HG02610 (cell line): ENCODE measurements at regions not wholly inside any gene's neighbourhood (a gene's known extent, or its start where the extent isn't known, plus 50 kb on each side); places are given as distances from the start of the nearest gene placed in this dataset.

Experiments used
- ATAC-seq: cut with Tn5 transposase; IDR thresholded peaks from one replicate; pipeline ENCODE4 v1.9.1; 2021; ENCODE audit warnings: mild to moderate bottlenecking, moderate library complexity; ENCODE audit not compliant: unreplicated experiment

DNA sequence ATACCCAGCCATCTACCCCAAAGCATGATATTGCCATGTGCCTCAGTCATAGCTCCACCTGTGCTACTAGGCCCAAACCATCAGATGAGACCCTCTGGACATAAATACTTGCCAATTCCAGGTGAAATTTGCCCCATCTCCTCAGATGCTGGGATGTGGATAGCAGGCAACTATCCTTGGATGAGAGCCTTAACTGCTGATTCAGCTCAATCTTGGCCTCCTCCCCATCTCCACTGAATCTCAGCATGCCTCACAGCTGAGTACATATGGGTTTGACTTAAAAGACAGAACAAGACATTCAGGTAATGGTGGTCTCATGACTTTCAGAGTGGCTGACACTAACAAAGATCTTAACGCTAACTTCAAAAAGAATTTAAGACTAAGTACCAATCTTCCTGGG, 50.8 kb upstream of the KLHL13 start:
- no peak for ATAC-seq

DNA sequence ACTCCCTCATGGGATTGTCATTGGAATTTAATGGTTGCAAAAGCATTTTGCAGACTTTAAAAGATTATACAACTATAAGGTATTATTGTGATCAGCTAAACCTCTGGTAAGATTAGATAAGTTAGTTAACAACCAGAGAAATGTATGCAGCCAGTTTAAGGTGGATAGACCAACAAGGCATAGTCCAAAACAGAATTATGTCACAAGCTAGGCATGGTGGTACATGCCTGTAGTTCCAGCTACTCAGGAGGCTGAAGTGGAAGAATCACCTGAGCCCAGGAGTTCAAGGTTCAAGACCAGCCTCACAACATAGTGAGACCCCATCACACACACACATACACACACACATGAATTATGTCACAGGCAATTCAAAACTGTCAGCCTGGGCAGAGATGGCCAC, 54.7 kb upstream of the KLHL13 start:
- ATAC-seq: no peak

DNA sequence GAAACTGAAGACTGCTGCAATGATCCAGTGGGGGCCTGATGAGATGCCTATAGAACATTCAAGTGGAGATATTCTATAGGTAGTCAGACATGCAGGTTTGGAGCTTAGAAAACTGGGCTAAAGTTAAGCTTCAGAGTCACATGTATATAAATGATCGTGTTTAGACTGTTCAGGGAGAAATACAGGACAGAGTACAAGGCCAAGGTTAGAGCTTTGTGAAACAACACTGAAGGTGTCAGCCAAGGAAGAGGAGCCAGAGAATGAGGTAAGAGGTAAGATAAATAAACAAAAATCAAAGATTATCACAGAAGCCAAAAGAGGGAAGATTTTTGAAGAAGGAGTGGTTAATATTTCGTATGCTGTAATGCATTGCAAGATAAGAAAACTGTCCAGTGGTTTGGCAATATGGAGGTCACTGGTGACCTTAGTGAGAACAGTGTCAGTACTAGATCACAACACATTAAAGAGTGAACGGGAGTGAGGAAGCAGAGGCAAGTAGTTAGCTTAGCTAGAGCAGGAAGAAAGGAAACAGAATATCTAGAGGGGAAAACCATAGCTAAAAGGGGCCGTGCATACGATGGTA, 58.0 kb upstream of the KLHL13 start:
- ATAC-seq: no peak

DNA sequence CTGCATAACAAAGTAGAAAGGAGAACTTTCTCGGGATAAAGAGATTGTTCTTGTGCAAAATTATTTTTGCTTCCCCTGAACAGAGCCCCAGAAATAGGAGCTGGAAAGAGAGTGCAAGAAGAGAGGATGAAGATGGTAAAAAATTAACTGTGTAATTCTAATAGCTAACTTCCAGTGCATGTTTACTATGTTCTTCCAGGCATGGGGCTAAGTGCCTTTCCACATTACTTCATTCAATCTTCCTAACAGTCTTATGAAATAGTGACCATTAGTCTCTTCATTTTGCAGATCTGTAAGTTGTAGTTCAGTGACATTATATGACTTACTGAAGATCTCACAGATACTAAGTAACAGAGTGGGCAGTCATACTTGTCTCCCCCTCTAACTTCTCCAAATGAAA, 61.1 kb upstream of the KLHL13 start:
- ATAC-seq: no peak

DNA sequence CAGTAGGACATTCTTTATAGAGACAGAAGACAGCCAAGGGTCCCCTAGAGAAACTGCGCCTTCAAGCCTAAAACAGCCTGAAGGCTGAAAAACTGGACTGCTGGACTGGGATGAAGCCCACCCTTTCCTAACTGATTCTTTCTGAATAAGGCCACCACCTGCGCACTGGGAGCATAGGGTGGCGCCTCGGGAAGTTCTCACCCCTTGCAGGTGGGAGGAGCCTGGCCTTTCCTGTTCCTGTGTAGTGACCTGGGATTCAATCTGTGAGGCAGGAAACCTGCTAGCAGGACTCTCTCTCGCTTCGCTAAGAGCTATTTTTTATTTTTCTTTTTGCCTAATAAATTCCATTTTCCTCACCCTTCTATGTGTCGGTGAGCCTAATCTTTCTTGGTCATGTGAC, 61.8 kb upstream of the KLHL13 start:
- no peak for ATAC-seq

DNA sequence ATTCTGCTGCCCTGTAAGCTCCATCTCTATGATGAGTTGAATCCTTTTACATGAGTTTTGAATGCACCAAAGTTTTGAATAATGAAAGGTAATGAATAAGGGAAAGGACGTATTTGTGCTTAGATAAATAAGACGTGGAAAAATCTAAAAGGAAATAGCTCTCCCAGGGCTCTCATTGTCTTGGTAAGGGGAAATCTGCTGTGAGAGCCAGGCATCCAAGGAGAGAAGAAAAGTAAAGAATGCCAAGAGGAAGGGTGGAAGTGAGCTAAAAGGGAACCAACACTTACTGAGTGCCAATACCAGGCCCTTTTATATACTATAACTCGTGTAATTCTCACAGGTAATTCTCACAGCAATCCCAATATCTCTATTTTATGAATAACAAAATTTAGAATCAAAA, 62.6 kb upstream of the KLHL13 start:
- ATAC-seq: no peak

DNA sequence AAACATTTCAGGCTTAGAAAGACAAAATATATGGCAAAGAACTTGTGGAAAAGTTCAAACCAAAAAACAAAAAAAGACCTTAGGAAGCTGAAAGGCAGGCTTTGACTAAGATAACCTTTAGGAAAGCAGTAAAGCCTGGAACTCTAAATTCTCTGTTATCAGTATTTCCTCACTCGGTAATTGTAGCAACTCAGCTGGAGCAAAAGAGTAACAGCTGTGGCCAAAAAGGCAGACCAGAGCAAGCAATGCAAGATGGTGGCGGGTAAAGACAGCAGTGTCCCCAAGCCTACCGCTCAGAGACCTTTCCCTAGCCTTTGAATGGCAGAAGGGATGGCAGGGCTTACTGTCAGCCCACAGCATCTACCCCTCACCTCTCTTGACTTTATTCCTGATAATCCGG, 63.1 kb upstream of the KLHL13 start:
- ATAC-seq: no peak

DNA sequence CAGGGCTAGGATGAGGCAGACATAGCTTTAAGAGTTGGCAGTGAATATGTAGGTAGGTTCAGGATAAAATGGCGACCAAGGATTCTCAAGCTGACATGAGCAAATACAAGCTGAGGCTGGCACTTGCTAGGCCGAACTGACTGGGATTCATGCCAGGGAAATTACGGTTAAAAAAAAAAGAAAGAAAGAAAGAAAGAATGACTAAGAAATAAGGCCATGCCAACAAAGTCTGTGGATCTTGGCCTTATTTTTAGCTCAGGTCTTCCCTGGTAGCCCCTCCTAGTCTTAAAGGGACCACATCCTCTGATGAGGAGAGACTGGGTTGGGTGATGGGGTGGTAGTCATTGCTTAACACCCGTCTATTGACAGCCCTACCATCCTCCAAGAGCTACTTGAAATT, 64.4 kb upstream of the KLHL13 start:
- ATAC-seq: no peak

DNA sequence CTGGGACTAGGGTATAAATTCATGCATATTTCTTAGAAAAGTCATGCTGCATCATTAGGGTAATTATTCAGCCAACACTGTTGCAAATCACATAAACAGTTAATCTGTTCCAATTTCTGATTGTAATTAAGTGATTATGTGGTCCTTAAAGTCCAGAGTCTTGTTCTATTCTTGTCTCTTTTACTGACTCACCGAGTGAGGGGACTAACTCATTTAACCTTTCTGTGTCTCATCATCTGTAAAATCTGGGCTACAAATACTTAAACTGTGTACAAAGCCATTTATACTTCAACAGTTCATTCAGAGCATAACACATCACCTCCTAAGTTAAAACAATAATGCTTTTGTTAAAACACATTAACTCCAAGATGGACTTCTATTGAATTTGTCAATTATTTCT, 65.4 kb upstream of the KLHL13 start:
- no peak for ATAC-seq

DNA sequence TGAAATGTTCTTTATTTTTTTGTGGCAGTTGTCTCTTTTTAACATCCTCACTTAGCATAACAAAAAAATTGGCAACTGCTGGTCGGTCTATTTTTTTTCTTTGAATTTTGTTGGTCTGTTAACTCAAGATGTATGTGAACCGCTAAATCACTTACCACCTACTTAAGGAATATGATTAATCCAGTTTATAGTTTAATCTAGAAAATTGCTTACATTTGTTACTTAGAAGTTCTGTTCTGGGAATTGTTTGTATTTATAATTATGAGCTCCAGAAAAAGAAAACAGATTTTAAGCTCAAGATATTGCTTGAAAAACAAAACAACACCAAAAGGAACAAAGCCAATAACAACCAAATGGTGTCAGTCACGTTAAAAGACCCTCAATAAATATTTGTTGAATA, 66.1 kb upstream of the KLHL13 start:
- no peak for ATAC-seq

DNA sequence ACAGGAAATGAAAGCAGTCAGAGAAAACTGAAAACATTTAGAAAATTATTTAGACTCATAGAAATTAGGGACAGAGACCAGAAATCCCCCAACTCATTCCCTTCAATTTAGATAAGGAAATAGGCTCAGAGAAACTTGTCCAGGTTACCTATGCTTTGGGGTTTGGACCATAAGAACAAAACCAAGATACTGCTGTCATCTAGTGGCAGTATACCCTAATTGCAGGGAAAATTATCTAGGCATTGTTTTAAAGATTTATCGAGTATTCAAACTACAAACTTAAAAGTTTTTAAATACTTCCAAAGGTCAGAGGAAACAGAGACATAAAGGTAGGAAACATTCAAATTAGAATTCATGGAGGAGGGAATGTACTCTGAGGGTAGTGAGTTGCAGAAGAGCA, 67.0 kb upstream of the KLHL13 start:
- ATAC-seq: no peak

DNA sequence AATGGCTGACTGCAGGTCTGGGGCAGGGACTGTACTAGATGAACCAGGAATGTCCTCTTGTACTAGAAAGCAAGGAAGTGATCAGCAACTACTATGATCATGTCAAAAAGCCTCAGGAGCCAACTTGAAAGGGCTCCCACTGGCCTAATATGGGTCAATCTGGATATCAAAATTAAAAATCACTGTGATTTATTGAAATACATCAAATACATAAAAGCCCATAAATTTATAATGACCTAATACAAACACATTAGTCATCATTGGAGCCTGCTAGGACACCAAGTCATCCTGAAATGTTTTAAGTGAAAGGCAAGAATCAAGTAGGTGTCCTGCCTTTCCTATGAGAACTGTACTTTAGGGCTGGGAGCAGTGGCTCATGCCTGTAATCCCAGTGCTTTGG, 70.5 kb upstream of the KLHL13 start:
- ATAC-seq: no peak

DNA sequence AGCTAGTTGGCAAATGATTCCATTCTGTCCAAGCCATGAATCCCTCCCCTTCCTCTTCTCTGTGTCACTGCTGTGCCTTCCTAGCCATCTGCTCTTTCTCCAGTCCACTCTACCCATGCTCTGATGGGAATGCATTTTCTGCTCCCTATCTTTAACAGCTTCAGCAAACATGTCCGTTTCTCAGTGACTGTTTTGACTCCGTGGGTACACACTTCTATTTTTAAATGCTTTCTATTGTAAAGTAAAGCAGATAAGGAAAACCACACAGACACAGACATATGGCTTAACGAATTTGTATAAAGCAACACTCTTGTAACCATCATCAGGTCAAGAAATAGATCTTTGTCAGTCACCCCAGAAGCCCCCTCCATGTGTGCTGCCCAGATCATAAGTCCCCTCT, 72.4 kb upstream of the KLHL13 start:
- no peak for ATAC-seq

DNA sequence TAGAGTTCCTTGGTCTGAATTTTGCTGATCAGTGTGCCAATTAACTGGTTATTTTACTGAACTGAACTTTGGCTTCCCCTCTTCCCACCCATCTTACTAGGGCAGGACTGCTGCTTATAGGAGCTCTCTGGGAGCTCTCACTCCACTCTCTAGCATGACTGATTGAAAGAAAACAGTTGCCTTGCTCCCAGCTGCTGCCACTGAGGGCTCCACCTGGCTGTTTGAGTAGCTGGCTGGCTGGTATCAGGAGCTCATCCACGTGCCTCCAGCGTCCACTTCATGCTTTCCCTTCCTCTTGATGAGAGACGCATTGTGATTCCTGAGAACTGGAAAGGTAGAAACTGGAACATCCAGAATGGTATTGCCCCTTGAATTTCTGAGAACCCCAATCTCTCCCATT, 73.0 kb upstream of the KLHL13 start:
- no peak for ATAC-seq

DNA sequence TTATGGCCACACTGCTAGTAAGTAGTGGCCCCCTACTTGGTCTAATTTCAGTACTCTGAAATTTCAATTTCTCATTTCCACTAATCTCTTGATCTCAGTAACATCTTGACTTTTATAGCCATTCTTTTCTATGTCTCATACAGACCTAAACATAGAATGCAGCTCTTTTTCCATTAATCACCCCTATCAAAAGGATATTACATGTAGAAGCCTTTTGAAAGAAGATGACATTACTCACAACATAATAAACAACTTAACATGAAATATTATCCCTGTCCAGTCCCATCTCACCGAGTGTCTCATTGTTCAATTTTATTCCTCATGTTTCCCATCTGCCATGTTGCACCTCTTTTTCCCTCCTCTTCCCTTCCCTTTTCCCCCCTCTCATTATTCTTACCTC, 81.1 kb upstream of the KLHL13 start:
- no peak for ATAC-seq

DNA sequence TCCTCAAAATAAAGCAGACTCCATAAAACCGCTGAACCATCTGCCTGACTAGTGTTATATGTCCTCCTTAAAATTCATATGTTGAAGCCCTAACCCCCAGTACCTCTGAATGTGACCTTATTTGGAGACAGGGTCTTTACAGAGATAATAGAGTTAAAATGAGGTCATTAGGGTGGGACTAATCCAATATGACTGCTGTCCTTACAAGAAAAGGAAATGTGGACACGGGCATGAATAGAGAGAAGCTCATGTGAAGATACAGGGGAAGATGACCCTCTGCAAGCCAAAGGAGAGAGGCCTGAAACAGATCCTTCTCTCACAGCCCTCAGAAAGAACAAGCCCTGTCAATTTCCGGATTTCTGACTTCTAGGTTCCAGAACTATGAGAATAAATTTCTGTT, 82.0 kb upstream of the KLHL13 start:
- no peak for ATAC-seq

DNA sequence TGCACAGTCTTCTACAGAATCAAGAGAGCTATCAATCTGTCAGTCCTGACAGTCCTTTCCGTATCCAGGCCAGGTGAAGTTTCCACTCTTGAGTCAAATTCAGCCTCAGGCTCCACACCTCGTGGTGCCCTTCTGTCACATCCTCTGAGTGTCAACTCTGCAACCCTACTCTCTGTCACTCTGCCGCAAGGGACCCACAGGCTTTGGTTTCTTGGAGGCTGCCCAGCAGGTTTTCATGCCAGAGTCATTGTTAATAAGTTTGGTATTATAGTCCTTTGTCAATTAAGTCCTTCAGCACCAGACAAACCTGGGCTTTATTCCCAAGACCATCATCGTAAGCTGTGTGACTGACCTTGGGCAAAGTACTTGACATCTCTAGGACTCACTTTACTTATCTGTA, 83.4 kb upstream of the KLHL13 start:
- ATAC-seq: no peak

DNA sequence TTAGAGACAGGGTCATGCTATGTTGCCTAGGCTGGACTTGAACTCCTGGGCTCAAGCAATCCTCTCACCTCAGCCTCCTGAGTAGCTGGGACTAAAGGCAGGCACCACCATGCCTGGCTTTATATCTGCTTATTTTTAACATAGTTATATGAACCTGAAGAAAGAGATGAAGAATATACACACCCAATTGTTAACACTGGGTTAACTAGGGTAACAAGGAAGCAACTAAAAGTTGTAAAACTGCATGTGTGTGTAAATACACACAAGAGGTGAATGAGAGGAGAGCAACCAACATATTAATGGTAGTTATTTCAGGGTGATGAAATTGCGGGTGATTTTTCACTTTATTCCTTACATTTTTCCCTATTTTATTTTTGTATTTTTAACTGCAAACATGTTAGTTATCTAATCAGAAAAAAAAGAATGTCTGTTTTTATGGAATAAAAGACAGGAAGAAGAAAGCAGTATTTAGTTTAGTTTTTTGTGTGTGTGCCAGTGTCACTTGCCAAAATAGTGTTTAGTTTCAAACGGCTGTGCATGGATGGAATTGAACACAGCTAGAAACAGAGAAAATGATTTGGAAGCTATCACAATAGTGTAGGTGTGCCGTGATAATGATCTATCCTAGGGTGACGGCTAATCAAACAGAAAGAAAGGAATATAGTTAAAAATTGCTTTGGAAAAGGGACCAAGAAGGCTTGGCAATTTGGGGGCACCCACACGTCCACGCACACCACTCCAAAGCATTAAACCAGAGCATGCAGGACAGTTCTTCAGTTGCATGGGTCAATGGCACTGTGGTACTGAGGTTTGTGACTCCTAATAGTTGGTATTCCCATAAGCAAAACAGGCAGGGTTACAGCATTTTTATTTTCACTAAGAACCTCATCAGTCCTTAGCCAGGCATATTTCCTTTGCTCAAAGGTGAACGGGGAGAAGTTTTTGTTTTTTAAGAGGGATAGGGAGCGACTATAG, 89.1 kb upstream of the KLHL13 start:
- no peak for ATAC-seq

DNA sequence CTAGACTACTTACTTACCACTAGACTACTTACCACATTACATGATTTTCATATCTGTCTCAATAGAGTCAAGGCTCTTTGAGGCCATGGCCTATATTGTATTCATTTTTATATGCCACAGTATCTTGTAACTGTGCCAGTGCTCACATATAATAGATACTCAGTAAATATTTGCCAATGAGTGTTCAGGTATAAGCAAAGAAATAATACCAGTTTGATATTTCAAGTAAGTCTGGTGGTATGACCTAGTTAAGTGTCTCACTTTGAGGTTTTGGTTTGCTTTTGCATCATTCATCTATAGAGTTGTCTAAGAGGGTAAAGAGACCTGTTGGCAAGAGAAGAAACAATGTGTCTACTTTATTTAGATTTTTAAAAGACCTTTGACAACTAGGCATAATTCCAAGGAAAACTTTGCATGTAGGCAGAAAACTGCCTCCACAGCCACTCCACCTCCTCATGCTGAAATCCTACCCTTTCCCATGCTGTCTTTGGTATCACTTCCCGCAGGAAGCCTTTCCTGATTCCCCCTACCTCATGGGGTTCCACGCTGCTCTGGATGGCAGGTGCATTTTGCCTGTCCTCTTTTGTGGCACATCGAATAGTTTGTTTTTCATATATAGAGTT, 91.3 kb upstream of the KLHL13 start:
- no peak for ATAC-seq

DNA sequence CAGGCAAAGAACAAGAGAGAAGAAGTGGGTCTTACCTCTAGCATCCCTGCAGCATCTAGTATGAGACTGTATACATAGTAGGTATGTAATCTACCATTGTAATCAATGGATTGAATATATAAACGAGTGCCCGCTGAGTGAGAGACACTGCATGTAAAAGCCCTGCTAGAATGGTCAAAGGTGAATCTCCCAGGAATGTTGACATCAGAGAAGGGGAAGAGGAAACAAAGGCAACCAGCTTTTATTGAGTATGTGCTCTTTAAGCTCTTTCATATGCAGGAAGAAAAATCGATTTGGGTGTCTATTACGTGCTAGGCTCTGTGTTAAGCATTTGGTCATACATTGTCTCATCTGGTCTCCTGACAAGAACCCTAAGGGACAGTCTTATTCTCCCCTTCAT, 91.9 kb upstream of the KLHL13 start:
- no peak for ATAC-seq

DNA sequence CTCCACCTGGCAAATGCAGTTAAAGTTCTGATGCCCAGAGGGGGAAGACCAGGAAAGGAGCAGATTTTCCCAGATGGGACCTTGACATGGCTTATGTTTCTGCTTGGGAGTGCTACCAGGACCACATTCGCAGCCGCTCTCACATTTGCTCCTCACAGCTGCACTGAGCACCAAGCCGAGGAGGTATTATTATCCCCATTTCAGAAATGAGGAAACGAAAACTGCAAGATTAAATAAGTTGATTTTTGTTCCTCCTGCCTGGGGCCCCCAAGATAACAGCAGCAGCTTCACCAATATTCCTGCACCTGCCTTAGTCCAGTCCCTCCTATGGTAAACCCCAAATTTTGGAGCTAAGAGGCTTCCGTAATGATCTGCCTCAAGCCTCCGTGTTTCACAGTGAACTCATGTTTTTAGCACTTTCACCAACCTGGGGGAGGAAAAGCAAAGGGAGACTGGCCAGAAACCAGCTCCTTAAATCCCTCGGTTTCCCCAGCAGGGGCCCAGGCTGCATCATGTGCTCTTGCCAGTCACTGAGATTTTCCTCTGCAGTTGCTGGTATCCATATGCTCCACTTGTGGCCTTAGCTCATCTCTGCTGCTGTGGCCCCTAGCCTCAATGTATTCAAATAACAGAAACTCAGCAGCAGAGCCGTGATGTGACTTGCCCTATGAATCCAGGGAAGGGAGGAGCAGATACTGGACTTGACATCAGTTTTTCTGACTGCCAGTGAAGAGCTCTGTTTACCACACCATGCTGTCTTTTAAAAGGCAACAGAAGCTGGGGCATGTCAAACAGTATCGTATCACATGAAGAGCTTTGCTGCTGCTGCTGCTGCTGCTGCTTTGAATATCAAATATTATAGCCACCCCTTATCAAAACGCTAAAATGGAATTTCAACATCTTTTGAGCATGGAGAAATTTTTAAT, 95.5 kb upstream of the KLHL13 start:
- ATAC-seq: peak; percentile 39
